HCT116 (cell line): ENCODE measurements at regions not wholly inside any gene's neighbourhood (a gene's known extent, or its start where the extent isn't known, plus 50 kb on each side); places are given as distances from the start of the nearest gene placed in this dataset.

Experiments
- EZH2 ChIP-seq: fragments of 200-600 bp; sonication (generic); IDR thresholded peaks from 2 replicates; pipeline ENCODE4 v1.6.1; 2017; ENCODE audit warnings: antibody characterized with exemption, mixed run types
- POLR2A ChIP-seq: IDR thresholded peaks from 2 replicates; pipeline ENCODE4 v1.7.0; 2011; ENCODE audit warnings: borderline replicate concordance; ENCODE audit not compliant: insufficient read depth, insufficient read length; ENCODE audit errors: extremely low read depth
- POLR2AphosphoS5 ChIP-seq: IDR thresholded peaks from 2 replicates; pipeline ENCODE4 v1.6.1; 2011; ENCODE audit warnings: mild to moderate bottlenecking, low read depth, low read length, moderate library complexity
- YY1 ChIP-seq: IDR thresholded peaks from 2 replicates; pipeline ENCODE4 v1.6.1; 2011; ENCODE audit warnings: low read length, low read depth, moderate library complexity, mild to moderate bottlenecking; ENCODE audit not compliant: insufficient replicate concordance; ENCODE audit errors: extremely low read depth
- TF ChIP-seq, protein P1 (sequence below), 3 experiments: fragments of 200-600 bp in 1 of 3; sonication (generic) in 1 of 3; IDR thresholded peaks in 2 of 3; conservative IDR thresholded peaks in 1 of 3; 2 replicates each; pipeline ENCODE4 v1.5.1; 2012 to 2017; ENCODE audit warnings: low read depth in 2 of 3, low read length in 2 of 3, antibody characterized with exemption in 1 of 3, borderline replicate concordance in 1 of 3, control low read depth in 1 of 3, mild to moderate bottlenecking in 1 of 3, mixed read lengths in 1 of 3, mixed run types in 1 of 3, moderate library complexity in 1 of 3; ENCODE audit not compliant: insufficient read depth in 1 of 3
- TF ChIP-seq, protein P2 (sequence below): IDR thresholded peaks from 2 replicates; pipeline ENCODE4 v1.6.1; 2012
- TF ChIP-seq, protein P3 (sequence below): IDR thresholded peaks from 2 replicates; pipeline ENCODE4 v1.6.1; 2012; ENCODE audit warnings: low read depth

DNA sequence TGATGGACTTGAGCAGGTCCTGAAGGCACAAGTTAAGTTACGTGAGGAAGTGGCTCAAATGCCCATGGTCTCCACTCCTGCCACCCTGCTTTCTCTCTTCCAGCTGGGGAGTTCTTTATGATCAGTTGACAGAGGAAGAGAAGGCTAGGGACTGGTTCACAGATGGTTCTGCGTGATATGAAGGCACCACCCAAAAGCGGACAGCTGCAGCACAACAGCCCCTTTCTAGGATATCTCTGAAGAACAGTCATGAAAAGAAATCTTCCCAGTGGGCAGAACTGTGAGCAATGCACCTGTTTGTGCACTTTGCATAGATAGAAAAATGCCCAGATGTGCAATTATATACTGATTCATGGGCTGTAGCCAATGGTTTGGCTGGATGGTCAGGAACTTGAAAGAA is 162.4 kb upstream of the FSCB start:
- TF ChIP-seq EZH2 = no peak
- TF ChIP-seq, protein P1, sequence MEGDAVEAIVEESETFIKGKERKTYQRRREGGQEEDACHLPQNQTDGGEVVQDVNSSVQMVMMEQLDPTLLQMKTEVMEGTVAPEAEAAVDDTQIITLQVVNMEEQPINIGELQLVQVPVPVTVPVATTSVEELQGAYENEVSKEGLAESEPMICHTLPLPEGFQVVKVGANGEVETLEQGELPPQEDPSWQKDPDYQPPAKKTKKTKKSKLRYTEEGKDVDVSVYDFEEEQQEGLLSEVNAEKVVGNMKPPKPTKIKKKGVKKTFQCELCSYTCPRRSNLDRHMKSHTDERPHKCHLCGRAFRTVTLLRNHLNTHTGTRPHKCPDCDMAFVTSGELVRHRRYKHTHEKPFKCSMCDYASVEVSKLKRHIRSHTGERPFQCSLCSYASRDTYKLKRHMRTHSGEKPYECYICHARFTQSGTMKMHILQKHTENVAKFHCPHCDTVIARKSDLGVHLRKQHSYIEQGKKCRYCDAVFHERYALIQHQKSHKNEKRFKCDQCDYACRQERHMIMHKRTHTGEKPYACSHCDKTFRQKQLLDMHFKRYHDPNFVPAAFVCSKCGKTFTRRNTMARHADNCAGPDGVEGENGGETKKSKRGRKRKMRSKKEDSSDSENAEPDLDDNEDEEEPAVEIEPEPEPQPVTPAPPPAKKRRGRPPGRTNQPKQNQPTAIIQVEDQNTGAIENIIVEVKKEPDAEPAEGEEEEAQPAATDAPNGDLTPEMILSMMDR (IDR thresholded peaks at IDR 0.05 in 2 of 3, conservative IDR thresholded peaks at IDR 0.05 in 1 of 3; ENCODE audit: borderline replicate concordance in 1 of 3, insufficient read depth in 1 of 3, low read depth in 2 of 3, low read length in 2 of 3) = no peak
- no peak for TF ChIP-seq POLR2AphosphoS5
- TF ChIP-seq POLR2A = no peak
- TF ChIP-seq, protein P2, sequence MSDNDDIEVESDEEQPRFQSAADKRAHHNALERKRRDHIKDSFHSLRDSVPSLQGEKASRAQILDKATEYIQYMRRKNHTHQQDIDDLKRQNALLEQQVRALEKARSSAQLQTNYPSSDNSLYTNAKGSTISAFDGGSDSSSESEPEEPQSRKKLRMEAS = no peak
- no peak for TF ChIP-seq YY1
- TF ChIP-seq, protein P3, sequence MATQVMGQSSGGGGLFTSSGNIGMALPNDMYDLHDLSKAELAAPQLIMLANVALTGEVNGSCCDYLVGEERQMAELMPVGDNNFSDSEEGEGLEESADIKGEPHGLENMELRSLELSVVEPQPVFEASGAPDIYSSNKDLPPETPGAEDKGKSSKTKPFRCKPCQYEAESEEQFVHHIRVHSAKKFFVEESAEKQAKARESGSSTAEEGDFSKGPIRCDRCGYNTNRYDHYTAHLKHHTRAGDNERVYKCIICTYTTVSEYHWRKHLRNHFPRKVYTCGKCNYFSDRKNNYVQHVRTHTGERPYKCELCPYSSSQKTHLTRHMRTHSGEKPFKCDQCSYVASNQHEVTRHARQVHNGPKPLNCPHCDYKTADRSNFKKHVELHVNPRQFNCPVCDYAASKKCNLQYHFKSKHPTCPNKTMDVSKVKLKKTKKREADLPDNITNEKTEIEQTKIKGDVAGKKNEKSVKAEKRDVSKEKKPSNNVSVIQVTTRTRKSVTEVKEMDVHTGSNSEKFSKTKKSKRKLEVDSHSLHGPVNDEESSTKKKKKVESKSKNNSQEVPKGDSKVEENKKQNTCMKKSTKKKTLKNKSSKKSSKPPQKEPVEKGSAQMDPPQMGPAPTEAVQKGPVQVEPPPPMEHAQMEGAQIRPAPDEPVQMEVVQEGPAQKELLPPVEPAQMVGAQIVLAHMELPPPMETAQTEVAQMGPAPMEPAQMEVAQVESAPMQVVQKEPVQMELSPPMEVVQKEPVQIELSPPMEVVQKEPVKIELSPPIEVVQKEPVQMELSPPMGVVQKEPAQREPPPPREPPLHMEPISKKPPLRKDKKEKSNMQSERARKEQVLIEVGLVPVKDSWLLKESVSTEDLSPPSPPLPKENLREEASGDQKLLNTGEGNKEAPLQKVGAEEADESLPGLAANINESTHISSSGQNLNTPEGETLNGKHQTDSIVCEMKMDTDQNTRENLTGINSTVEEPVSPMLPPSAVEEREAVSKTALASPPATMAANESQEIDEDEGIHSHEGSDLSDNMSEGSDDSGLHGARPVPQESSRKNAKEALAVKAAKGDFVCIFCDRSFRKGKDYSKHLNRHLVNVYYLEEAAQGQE = no peak
